Liver (tissue), 3 donors: ENCODE measurements at regions not wholly inside any gene's neighbourhood (a gene's known extent, or its start where the extent isn't known, plus 50 kb on each side); places are given as distances from the start of the nearest gene placed in this dataset.

Experiments
- CTCF ChIP-seq: fragments of 150-350 bp; IDR thresholded peaks from 2 replicates; pipeline ENCODE4 v1.5.1; 2017; ENCODE audit warnings: improper control_type of control experiment, low read depth, low read length; ENCODE audit not compliant: missing input control
- GABPA ChIP-seq, 2 donors: IDR thresholded peaks in 1 of 2; conservative IDR thresholded peaks in 1 of 2; 2 replicates each; pipeline ENCODE4 v1.6.1; 2016; ENCODE audit warnings: antibody characterized with exemption in 2 of 2, mild to moderate bottlenecking in 1 of 2, moderate library complexity in 1 of 2
- MAX ChIP-seq: IDR thresholded peaks from 2 replicates; pipeline ENCODE4 v1.6.1; 2016; ENCODE audit warnings: antibody characterized with exemption
- RAD21 ChIP-seq, 2 donors: IDR thresholded peaks; 2 replicates each; pipeline ENCODE4 v1.6.1; 2016; ENCODE audit warnings: antibody characterized with exemption in 2 of 2, mild to moderate bottlenecking in 2 of 2
- donor health status: healthy.
- donor health status: healthy.

- TF ChIP-seq MAX (no peak), CTCF (no peak), RAD21 (IDR thresholded peaks at IDR 0.05) (no peak), GABPA (IDR thresholded peaks at IDR 0.05 in 1 of 2, conservative IDR thresholded peaks at IDR 0.05 in 1 of 2) (no peak)
Measured at GRCh38 chr18:70453058-70453775, 164.4 kb downstream of the SOCS6 start.
